ENCODE measurements at regions not wholly inside any gene's neighbourhood (a gene's known extent, or its start where the extent isn't known, plus 50 kb on each side); places are given as distances from the start of the nearest gene placed in this dataset.
A peak's percentile ranks its signal among the peaks of the same experiment; 100 is the strongest.

GRCh38 chr16:9258423-9259051, 167.1 kb downstream of the HAPSTR1 start:
- Histone ChIP-seq H3K4me3 (no peak overlapping the region), H3K4me1 (peaks cover 35% of the 10 kb centered on the region), H3K36me3 (replicated peaks in 1 of 2; ENCODE audit: insufficient read depth in 1 of 2, low read depth in 2 of 2) (no peaks in the 10 kb centered on the region), H3K9me3 (no peaks in the 10 kb centered on the region), H3K27ac (no peak overlapping the region), H3K27me3 (no peaks in the 10 kb centered on the region)
- DNase-seq (peak; percentile 30 to 66 (median 62)), ATAC-seq (no peak)
- WGBS, 2 donors, result 52% methylated on average over 12 to 14 of the region's 14 CpGs
- intact Hi-C loops (cut with DNase I), result loop anchor here (5.0 kb wide), 1 partner anchor 924 kb away; the partner anchor contains the start of gene GRIN2A
- TF ChIP-seq CTCF (IDR thresholded peaks at IDR 0.05) (peak; percentile 46 to 90 (median 73)), POLR2A (IDR thresholded peaks at IDR 0.05) (peak in 1 of 3 donors; percentile 3)

DNA sequence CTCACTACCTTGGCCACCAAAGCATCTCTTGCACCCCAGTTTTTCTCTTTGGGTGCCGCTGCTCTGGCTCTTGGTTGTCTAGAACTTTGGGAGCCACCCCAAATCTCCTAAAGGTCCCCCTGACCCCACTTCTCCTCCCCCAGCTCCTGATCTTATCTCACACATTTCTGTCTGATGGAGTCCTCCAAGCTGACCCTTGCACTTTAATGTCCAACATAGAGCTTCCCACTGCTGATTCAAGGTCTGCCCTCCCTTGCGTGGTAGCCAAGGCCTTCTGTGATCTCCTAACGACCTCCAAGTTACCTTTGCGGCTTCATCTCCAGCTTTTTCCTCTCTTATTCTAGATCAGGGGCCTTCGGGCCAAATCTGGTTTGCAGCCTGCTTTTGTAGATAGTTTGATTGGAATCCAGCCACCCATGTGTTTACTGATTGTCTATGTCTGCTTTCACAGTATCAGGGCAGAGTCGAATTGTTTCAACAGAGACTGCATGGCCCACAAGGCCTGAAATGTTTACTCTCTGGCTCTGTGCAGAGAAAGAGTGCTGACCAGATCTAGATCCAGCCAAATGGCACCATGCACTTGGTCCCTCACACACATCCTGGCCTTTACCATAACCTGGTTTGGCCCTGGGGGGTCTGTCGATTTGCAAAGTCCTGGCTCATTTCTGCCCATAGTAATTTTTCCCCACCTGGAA, 168.6 kb downstream of the HAPSTR1 start:
- WGBS, 2 donors, result 25 to 33% methylated on average over 7 of the region's 7 CpGs
- Histone ChIP-seq H3K27me3 (no peaks in the 10 kb centered on the region), H3K4me1 (peaks cover 35% of the 10 kb centered on the region), H3K27ac (peak overlapping the region in 3 of 4 donors; percentile 51 to 73 (median 63)), H3K9me3 (no peaks in the 10 kb centered on the region), H3K4me3 (no peak overlapping the region), H3K36me3 (replicated peaks in 1 of 2; ENCODE audit: insufficient read depth in 1 of 2, low read depth in 2 of 2) (no peaks in the 10 kb centered on the region)
- intact Hi-C loops (cut with DNase I), result loop anchor here (5.0 kb wide), 1 partner anchor 922 kb away; the partner anchor contains the start of gene GRIN2A
- DNase-seq (peak; percentile 40 to 64 (median 57)), ATAC-seq (peak; percentile 81)
- TF ChIP-seq CTCF (IDR thresholded peaks at IDR 0.05), result no peak
- TF ChIP-seq POLR2A (IDR thresholded peaks at IDR 0.05), result no peak

DNA sequence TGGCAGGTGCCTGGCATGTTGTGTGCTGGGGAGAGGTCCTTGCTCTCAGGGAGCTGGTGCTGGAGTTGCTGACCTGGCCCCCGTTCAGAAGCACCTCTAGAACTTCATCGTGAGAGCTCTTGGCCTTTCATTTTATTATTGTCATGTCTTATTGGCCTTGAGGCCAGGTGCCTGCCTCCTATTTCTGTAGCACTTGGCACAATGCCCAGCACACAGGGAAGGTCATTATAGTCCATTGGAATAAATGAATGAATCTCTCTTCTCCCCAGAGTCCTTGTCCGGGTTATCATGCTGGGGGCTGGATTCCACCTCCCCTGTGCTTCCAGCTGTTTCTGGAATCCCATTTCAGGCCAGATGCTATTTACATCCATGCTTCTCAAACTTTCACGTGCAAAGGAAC, 169.2 kb downstream of the HAPSTR1 start:
- H3K36me3 ChIP-seq (replicated peaks in 1 of 2; ENCODE audit: insufficient read depth in 1 of 2, low read depth in 2 of 2), result no peaks in the 10 kb centered on the region
- H3K9me3 ChIP-seq, result no peaks in the 10 kb centered on the region
- DNase-seq (peak; percentile 63 to 82 (median 76)), ATAC-seq (peak; percentile 51)
- H3K27ac ChIP-seq, result peak overlapping the region in 3 of 4 donors; percentile 51 to 73 (median 63)
- TF ChIP-seq CTCF (IDR thresholded peaks at IDR 0.05), result no peak
- TF ChIP-seq POLR2A (IDR thresholded peaks at IDR 0.05), result no peak
- H3K4me3 ChIP-seq, result no peak overlapping the region
- peaks cover 35% of the 10 kb centered on the region for H3K4me1 ChIP-seq
- 8 to 14% methylated on average over 4 of the region's 4 CpGs for WGBS, 2 donors
- no peaks in the 10 kb centered on the region for H3K27me3 ChIP-seq
- intact Hi-C loops (cut with DNase I), result no loop called here

- H3K27ac ChIP-seq, result peak overlapping the region in 2 of 4 donors; percentile 51 to 63
- TF ChIP-seq CTCF (IDR thresholded peaks at IDR 0.05), result no peak
- no peak for TF ChIP-seq POLR2A (IDR thresholded peaks at IDR 0.05)
- H3K36me3 ChIP-seq (replicated peaks in 1 of 2; ENCODE audit: insufficient read depth in 1 of 2, low read depth in 2 of 2), result no peaks in the 10 kb centered on the region
- 34% methylated on average over 5 of the region's 5 CpGs for WGBS, 2 donors
- H3K27me3 ChIP-seq, result no peaks in the 10 kb centered on the region
- ATAC-seq (no peak), DNase-seq (peak in 1 of 4 donors; percentile 18)
- peaks cover 35% of the 10 kb centered on the region for H3K4me1 ChIP-seq
- intact Hi-C loops (cut with DNase I), result no loop called here
- no peaks in the 10 kb centered on the region for H3K9me3 ChIP-seq
- H3K4me3 ChIP-seq, result no peak overlapping the region
Observed at GRCh38 chr16:9261376-9261775, 169.9 kb downstream of the HAPSTR1 start.

All from body of pancreas (tissue), 4 donors.